Esophagus squamous epithelium (tissue), 4 donors: ENCODE measurements at regions not wholly inside any gene's neighbourhood (a gene's known extent, or its start where the extent isn't known, plus 50 kb on each side); places are given as distances from the start of the nearest gene placed in this dataset.

Experiments
- CTCF ChIP-seq, 6 experiments: fragments of 450-650 bp in 4 of 6; fragments of 200-600 bp in 2 of 6; sonication (generic) in 2 of 6; IDR thresholded peaks; one replicate each; pipeline ENCODE4 v1.5.1; 2016 to 2019; ENCODE audit warnings: antibody characterized with exemption in 6 of 6, mild to moderate bottlenecking in 4 of 6, moderate library complexity in 4 of 6
- POLR2A ChIP-seq, 4 donors: fragments of 450-650 bp; IDR thresholded peaks; one replicate each; pipeline ENCODE4 v1.6.1; 2017; ENCODE audit warnings: antibody characterized with exemption in 4 of 4, mild to moderate bottlenecking in 4 of 4, moderate library complexity in 3 of 4

DNA sequence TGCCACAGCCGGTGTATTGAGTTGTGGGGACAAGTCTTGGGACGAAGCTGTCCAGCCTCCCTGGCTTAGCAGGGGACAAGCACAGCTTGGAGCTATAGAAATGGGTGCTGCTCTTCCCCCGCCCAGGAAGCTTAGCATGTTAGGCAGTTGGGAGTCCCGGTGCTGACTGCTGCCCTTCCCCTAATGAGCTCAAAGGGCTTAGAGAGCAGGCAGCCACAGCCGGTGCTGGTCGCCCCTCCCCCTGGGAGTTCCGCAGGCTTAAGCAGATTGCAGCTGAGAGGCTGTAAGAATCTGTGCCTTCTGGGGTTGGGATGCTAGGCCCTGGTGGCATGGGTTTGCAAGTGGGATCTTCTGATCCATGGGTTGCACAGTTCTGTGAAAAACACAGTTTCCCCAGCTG, 237.3 kb downstream of the DCDC2C start:
- TF ChIP-seq CTCF (IDR thresholded peaks at IDR 0.05), result no peak
- TF ChIP-seq POLR2A (IDR thresholded peaks at IDR 0.05), result no peak
